Uterus (tissue), 2 donors: ENCODE measurements at regions not wholly inside any gene's neighbourhood (a gene's known extent, or its start where the extent isn't known, plus 50 kb on each side); places are given as distances from the start of the nearest gene placed in this dataset.

ENCODE experiments used
- CTCF ChIP-seq, 4 experiments: fragments of 200-600 bp in 2 of 4; fragments of 450-650 bp in 2 of 4; sonication (generic) in 2 of 4; IDR thresholded peaks; one replicate each; pipeline ENCODE4 v1.5.1; 2016 to 2019; ENCODE audit warnings: antibody characterized with exemption in 4 of 4, mild to moderate bottlenecking in 2 of 4, moderate library complexity in 1 of 4
- POLR2A ChIP-seq, 2 donors: fragments of 450-650 bp; IDR thresholded peaks; one replicate each; pipeline ENCODE4 v1.6.1; 2016; ENCODE audit warnings: antibody characterized with exemption in 2 of 2, mild to moderate bottlenecking in 1 of 2, moderate library complexity in 1 of 2

GRCh38 chr10:29736366-29737073 lies 101.7 kb upstream of the SVIL start:
- TF ChIP-seq CTCF (IDR thresholded peaks at IDR 0.05) (peak in 2 of 4 experiments; percentile 6 to 57), POLR2A (IDR thresholded peaks at IDR 0.05) (peak; percentile 69 to 86)
